ENCODE measurements at regions not wholly inside any gene's neighbourhood (a gene's known extent, or its start where the extent isn't known, plus 50 kb on each side); places are given as distances from the start of the nearest gene placed in this dataset.

DNA sequence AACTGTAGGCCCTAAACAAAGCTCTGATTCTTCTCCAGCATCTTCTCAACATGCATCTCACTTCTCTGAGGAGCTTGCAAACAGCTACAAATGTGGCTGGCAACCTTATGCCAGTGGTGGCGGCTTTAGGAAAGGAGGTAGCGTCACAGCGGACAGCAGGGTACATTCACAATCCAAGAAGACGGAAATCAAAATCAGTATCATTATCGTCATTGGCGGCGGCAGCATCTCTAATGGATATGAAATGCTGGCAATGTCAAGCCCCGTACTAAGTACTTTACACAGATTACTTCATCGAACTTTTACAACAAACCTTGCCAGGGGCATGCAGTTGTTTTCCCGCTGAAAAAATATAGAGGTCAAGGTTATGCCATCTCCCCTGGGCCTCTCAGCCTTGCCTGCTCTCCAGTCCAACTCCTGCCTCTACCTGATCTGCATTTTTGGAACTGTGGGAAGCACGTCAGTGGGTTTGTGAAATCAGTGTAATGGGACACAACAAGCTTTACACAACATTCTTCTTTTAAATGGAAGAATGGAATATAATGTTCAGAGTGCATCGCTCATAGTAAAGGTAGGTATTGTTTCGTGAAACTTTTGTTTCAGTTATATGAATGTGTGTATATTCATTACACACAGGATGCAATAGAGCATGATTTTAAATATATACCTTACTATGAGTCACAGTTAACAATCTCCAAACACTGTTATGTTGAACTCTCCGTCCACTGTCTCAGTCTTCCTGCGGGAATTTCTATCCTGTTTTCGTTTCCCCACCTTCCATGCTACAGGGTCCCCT lies 152.9 kb downstream of the TTC32 start:
- no peak for DNase-seq (ENCODE audit: low spot score)

DNA sequence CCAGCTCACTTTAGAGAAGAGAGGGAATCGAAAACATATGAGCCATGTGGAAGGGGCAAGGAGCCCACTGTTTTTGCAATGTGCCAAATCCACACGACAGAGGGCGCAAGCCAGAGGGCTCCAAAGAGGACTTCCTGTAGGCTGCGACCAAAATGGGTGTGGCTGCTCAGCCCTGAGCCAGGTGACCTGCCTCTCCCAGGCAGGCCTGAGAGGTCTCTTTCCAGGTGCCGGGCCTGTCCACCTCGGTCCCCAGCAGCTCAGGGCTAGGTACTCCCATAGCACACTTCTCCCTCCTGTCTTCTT lies 153.8 kb downstream of the TTC32 start:
- DNase-seq (ENCODE audit: low spot score): no peak

DNA sequence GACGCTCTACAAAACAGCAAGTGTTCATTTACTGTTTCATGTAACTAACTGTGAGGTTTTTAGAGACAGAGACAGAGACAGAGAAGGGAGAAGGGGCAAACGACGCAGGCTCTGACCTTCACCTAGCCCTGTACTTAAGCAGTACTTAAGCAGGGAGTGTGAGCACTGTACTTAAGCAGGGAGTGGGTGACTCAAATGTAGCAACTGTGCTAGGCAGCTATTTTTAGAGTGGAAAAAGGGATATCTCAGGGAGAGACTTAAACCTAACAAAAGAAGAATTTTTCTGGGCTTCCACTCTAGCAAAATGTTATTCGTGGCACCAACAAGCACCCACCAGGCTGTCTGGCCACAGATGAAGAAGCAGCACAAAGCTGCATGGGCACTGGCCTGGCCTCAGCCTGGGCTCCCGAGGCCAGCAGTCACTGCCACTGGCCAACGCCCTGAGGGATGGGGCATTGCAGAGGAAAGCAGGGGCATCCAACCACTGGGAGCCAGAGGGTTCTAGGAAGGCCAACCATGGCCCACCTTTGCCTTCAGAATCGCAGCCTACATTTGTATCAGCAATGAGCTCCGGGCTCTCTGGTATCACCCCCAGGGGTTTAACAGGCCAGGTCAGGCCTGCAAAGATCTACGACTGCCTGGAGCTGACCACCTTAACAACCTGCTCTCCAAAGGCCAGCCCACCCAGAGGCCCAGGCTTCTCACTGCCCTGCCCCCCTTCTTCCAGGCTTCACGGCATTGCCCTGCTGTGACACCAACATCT lies 154.3 kb downstream of the TTC32 start:
- no peak for DNase-seq (ENCODE audit: low spot score)

DNA sequence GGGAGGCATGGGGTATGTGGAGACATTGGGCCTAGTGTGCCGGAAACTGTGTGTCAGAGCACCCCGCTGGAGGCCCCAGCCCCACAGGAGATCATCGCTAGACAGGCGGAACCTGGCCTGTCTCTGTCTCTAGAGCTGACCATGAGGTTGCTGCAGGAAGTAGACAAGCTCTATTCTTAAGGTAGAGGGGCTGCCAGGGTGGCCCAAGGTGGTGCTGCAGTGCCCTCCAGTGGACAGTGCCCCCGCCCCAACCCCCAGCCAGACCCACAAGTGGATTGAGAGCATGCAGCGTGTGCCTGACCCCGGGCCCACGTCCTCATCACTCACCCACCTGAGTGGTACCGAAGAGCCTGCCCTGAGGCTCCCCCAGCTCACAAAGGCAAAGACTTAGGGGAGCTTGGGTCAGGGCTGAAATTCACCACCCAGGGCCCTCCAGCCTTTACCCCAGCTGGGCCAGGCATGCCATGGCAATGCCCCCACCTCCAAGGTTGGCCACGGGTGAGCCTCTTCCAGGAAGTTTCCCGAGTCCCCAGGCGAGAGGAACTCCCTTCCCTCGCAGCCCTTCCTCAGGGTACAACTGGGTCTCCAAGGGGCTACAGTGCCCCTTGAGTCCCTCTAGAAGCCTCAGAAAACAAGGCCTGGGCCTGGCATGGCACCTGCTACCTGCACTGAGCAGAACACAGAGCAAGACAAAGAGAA lies 155.0 kb downstream of the TTC32 start:
- DNase-seq (ENCODE audit: low spot score): peak; percentile 37

DNA sequence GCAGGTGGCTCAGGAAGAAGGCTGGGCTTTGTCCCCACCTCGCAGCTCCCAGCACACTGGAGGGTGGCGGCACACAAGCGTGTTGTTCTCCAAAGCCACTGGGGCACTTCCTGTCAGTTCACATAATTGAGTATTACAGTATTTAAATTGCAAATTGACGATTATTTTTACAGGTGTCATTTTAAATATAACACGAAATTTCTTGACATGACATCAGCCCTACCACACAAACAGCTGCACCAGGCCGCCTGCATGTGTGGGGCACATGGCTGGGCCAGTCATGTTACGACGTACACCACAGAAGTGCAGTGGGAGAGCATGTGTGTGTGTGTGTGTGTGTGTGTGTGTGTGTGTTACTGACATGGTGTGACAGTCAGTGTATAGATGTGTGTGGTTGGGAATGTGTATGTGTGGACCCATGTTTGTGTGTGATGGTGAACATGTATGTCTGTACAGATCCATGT lies 155.6 kb downstream of the TTC32 start:
- DNase-seq (ENCODE audit: low spot score): no peak

DNA sequence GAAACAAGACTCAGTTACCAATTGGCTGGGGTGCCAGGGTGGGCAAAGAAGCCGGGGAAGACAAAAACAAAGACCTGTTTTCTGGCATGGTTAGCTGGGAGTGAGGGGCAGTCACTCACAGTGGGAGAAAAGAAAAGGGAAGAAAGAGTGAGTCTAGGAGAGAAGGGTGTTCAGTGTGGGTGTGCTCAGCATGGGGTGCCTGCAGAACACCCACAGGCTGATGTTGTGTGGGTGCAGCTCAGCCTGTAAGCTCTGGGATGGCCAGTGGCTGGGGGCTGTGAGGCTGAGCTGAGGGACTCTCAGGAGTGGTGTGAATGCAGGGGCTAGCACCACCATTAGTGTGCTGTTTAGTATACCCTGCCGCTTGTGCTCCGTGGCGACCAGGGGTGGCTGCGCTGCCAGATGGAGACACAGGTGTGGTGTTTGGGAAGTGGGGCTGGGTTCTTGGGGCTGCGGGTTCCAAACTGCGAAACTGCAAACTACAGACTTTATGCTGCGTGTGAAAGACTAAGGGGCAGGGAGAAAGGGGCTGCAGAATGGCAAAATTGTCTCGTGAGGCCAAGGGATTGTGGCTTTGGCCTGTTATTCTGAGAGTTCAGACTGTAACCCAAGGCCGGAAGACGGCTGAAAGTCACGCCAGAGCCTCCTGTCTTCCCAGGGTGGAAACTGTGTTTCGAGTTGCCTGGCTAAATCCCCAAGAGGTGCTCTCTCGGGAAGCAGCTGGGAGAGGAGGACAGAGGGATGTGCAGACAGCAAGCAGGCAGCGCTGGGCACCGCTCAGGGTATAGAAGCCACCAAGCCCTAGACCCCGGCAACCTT lies 156.3 kb downstream of the TTC32 start:
- DNase-seq (ENCODE audit: low spot score): no peak

DNA sequence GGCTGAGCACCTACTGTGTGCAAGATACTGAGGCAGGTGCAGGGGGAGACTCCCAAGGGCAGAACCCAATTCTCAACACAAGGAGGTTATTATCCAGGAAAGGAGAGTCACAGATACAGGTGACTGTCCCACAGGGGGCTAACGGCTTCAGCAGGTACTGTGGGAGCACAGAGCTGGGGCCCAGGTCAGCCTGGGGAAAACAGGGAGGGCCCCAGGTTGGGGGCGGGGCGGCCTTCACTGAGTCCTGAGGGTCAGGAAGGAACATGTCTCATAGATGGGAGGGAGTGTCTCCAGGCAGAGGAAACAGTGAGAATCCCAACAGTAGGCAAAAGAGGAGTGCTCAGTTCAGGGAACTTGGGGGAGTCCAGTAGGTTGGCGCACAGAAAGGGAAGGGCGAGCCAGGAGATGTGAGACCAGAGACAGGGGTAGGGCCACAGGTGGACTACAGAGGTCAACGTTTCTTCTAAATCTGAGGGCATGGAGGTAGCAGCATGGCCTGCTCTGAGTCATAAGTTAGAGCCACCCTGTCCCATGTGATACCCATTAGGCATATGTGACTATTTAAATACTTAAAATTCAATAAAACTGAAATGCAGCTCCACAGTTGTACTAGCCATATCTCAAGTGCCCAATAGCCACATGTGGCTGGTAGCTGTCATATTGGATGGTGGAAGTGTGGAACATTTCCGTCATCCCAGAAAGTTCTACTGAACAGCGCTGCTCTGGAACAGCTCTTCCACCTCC lies 157.2 kb downstream of the TTC32 start:
- no peak for DNase-seq (ENCODE audit: low spot score)

DNA sequence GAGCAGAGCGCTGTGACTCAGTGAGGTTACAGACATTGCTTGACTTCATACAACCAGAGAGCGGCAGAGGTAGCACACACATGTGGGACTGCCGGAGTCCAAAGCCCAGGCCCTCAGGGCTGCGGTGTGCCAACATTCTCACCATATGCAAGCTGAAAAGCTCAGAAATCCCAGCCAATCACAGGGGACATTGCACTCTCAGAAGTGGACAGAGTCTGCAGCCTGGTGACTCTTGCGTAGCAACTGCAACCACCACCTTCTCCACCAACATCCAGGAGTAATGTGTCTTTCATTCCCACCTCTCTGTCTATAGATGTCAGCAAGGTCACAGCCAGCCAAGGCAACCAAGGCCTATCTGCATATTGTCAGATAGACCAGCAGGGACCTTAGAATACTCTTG lies 158.1 kb downstream of the TTC32 start:
- DNase-seq (ENCODE audit: low spot score): no peak

DNA sequence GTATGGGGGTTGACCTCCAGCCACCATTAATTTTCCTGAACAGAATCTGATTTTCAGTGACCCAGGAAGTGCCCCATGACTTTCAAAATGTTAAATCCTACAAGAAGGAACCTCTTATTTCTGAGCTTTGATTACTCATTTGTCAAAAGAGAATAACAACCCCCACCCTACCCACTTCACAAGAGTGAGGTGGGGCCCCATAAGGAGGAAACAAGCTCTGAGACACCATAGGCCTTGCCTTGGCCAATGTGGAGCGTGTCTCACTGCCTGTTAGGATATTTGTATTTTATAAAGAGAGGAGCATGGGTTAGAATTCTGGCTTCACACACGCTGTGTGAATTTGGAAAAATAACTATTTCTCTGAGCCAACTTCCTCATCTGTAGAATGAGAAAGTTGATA lies 158.9 kb downstream of the TTC32 start:
- no peak for DNase-seq (ENCODE audit: low spot score)

DNA sequence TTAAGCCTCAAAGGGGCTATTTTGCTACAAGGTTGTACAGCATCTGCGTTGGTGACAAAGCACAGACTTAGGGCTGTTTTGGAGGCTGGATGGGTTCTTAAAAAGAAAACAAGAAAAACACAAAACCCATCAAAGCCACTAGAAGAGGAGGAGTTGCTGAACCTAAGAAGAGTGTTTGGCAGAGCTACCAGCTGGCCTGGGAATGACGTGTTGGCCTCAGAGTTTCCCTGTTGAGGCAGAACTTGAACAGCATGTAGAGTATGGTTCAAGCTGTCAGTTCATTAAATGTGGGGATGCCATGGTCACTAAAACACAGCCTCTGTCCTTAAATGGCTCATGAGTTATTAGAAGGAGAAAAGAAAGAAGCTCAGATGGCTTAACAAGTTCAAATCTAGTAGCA lies 162.5 kb downstream of the TTC32 start:
- DNase-seq (ENCODE audit: low spot score): no peak

DNA sequence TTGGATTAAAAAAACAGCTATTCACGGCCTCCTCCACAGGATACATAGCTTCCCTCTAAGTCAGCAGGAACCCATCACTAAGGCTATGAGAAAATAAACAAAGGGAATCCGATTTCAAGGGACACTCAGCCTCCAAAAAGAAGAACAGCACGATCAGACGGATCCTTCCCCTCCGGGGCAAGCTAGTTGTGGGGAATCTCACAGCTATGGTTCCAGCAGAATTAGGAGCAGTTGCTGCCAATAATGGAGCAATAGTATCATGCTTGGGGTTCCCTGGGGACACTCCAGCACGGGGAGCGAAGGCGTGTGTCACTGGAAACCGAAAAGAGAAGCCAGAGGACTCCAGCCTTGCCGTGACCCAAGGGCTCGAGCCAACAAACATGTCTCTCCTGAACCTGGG lies 163.1 kb downstream of the TTC32 start:
- DNase-seq (ENCODE audit: low spot score): no peak

DNA sequence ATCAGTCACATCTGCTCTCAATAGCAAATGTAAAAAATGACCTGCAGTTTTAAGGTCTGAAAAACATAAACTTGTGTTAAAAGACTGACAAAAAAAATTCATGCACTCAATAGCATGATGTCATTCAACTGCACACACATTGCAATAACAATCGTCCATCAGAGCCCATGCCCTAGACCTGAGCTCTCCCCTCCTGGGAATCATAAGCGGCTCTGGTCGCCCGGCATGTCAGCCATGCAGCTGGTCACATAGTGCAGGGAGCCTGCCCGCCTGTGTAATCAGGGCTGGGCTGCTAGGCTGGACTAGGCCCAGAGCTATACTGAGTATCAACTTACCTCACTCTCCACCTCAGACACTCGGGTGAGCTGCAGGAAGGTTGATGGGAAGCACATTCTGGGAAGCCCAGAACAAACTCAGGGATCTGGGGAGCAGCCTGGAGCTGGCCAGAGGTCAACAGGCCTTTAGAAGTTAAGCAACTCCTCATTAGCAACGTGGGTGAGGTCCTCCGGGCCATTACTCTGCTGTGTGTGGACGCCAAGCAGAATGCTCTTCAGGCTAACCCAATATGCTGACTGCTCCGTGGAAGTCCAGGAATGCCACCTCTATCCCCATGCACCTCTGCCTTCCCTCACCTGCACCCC lies 165.5 kb downstream of the TTC32 start:
- DNase-seq (ENCODE audit: low spot score): no peak

DNA sequence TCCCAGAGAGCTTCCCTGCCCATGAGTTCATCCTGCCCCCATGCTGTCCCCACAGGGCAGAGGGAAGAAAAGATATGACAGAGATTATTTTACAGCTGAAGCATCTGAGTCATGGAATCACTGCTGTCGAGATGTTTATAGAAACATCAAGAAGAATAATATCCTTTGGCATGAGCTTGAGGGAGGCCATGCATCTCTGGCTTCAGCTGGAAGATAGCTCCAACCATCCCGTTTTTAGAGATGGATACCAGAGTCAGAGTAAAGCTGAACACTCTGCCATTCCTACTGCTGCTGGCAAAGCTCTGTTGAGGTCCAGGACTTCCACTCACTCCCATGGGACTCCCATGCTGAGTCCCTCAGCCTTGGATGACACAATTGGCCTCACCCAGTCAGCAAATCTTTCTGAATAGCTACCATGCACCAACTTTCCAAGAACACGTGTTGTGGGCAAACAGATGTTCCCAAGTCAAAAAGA lies 167.8 kb downstream of the TTC32 start:
- DNase-seq (ENCODE audit: low spot score): no peak

DNA sequence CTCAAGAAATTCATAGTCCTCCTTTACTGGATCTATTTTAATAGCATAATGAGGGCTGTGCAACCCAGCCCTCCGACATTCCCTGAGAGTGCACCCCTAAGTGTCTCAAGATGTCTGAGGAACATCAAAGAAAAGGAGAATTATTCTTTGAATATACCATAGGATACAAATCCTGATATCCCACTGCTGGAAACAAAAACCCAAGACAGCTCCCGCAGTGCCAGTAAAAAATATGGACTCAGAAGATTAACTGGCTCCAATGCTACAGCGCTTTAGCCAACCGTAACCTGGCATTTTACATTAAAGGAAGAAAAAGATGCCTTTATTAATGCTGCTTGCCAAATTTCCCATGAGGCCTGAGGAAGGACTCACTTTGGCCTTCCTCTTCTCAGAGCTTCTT lies 168.4 kb downstream of the TTC32 start:
- no peak for DNase-seq (ENCODE audit: low spot score)

DNA sequence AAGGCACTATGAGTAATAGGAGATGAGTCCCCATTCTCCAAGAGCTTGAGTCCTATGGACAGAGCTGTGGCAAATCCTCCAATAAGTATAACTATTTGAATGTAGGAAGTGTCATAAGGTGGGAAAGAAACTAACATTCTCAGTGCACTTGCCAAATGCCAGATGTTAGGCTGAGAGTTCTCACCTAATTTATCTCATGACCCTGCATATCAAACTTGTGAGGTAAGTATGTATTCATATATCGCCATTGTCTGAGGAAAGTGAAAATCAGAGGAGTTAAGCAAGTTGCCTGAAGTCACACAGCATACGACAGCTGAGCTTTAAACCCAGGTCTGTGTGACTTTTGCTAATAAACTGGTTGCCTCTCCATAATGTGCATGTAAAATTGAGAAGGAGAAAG lies 169.5 kb downstream of the TTC32 start:
- DNase-seq (ENCODE audit: low spot score): no peak

DNA sequence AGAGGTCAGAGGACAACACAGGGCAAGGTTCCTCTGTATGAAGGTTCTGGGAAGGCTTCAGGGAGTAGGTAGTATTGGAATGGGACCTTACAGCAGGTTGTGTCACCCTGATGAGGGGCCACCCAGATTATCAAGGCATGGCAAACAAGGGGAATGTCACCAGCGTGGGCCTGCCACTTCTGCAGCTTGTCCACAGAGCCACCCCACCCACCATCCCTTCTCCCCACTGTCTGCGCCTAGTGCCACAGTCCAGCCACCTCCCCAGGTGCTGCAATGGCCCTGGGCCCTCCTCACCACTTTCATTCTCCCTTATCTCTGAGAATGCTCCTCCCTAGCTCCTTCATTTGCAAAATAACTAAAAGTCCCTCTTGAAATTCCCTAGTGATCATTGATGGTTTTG lies 170.3 kb downstream of the TTC32 start:
- no peak for DNase-seq (ENCODE audit: low spot score)

DNA sequence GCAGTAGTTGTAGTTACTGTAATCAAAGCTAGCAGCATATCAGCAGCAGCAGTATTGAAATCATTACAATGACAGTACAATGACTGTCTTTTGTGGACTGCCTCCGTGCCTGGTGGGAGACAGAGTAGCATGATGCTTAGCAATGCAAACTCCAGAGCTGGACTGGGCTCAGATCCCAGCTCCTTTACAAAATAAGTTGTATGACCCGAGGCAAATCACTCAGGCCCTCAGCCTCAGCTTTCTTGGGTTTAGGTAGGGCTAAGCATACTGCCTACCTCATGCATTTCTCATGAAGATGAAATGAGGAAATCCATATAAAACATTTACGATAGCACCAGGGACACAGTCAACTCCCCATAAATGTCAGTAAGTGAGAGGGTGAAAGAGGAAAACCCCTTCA lies 170.7 kb downstream of the TTC32 start:
- DNase-seq (ENCODE audit: low spot score): no peak

DNA sequence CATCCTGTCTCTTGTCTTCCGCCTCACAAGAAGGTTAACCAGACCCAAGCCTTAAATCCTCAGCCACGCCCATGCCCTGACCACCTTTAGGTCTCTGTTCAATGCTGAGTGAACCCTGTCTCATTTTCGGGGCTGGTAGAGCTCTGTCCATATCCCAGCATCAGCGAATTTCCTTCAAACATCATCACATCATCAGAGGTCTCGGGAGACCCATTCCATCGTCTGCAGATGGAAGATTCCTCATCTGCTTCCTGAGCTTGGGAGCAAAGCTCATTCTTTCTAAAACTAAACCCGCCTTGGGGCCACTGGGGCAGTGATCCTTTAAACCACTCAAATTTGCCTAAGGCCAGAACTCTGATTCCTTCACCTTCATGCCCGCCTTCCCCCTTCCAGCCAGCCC lies 173.7 kb downstream of the TTC32 start:
- no peak for DNase-seq (ENCODE audit: low spot score)

DNA sequence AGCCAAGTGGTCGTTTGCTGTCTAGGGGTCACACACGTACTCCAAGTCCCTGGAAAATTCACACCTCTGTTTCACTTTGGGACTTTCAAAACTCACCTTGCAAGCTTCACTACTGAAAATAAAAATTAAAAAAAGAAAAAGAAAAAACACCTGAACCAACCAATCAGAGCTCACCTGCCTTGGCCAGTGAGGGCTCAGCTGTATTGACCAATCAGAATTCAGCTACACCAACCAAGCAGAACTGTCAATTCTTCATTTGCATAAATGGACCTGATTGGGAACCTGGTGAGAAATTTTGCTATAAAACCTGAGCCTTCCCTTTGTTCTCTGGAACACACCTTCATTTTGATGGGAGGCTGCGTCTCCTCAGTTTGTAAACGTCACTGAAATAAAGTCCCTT lies 176.4 kb downstream of the TTC32 start:
- no peak for DNase-seq (ENCODE audit: low spot score)

DNA sequence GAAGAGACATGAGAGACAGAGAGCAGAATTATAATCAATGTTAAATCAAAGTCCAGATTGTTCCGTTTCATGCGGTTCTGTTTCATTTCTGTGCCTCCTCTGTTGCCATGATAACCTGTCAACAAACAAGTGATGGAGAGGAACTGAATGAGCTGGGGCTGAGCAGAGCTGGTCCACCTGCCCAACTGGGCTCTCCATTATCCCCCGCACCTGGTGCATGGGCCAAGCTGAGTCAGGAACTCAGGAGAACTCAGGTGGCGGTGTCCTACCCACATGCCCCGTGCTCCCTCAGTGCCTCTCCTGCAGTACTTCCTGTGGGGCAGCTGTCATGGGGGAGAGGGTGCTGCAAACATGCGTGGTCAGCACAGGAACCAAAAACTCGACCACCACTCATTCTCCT lies 178.8 kb downstream of the TTC32 start:
- DNase-seq (ENCODE audit: low spot score): no peak

Measured in HT-29 (cell line).